GM12872 (cell line): ENCODE measurements at regions not wholly inside any gene's neighbourhood (a gene's known extent, or its start where the extent isn't known, plus 50 kb on each side); places are given as distances from the start of the nearest gene placed in this dataset.

Experiments used
- CTCF ChIP-seq: IDR thresholded peaks from 3 replicates; pipeline ENCODE4 v1.5.1; 2011; ENCODE audit warnings: low read depth, mild to moderate bottlenecking, low read length, moderate library complexity; ENCODE audit not compliant: insufficient read depth

- no peak for TF ChIP-seq CTCF
These were observed 202.6 kb upstream of the HEY2 start for GRCh38 chr6:125546841-125547251.

- no peak for TF ChIP-seq CTCF
These were observed 202.1 kb upstream of the HEY2 start for GRCh38 chr6:125547381-125547780.

- no peak for TF ChIP-seq CTCF
These were observed 200.1 kb upstream of the HEY2 start for GRCh38 chr6:125549202-125549884.

- TF ChIP-seq CTCF, result no peak
These were observed 198.5 kb upstream of the HEY2 start for GRCh38 chr6:125550892-125551291.

- no peak for TF ChIP-seq CTCF
These were observed 196.6 kb upstream of the HEY2 start for GRCh38 chr6:125552819-125553218.

- TF ChIP-seq CTCF, result no peak
These were observed 195.0 kb upstream of the HEY2 start for GRCh38 chr6:125554456-125554855.

- TF ChIP-seq CTCF, result no peak
These were observed 191.1 kb upstream of the HEY2 start for GRCh38 chr6:125558241-125558843.
